Astrocyte (in vitro differentiated cells and primary cell): ENCODE measurements at regions not wholly inside any gene's neighbourhood (a gene's known extent, or its start where the extent isn't known, plus 50 kb on each side); places are given as distances from the start of the nearest gene placed in this dataset.

ENCODE experiments used
- DNase-seq: peaks from one replicate; pipeline ENCODE4 v3.0.0-alpha.2; 2010; ENCODE audit warnings: low read depth
- FAIRE-seq: peaks from 2 replicates; lab custom pipeline; 2011; peaks lifted over from hg19 to GRCh38; lab: Jason Lieb, UNC
- H2AFZ ChIP-seq: 2 replicates; pipeline ENCODE4 v1.6.0; 2012; ENCODE audit warnings: low read depth, low read length, inconsistent platforms
- H3K27ac ChIP-seq: 2 replicates; pipeline ENCODE4 v1.5.1; 2011; ENCODE audit warnings: low read depth, low read length, inconsistent platforms
- H3K27me3 ChIP-seq: 2 replicates; pipeline ENCODE4 v1.6.0; 2011; ENCODE audit warnings: low read length, inconsistent platforms; ENCODE audit not compliant: insufficient read depth
- H3K36me3 ChIP-seq: 2 replicates; pipeline ENCODE4 v1.5.1; 2011; ENCODE audit warnings: low read length, inconsistent platforms; ENCODE audit not compliant: insufficient read depth
- H3K4me1 ChIP-seq: 2 replicates; pipeline ENCODE4 v1.5.1; 2011; ENCODE audit warnings: low read length, inconsistent platforms; ENCODE audit not compliant: insufficient read depth
- H3K4me2 ChIP-seq: 2 replicates; pipeline ENCODE4 v1.6.0; 2012; ENCODE audit warnings: low read length, inconsistent platforms
- H3K4me3 ChIP-seq: 2 replicates; pipeline ENCODE4 v1.5.1; 2011; ENCODE audit warnings: low read depth, mild to moderate bottlenecking, low read length, inconsistent platforms; ENCODE audit not compliant: insufficient read depth
- H3K79me2 ChIP-seq: 2 replicates; pipeline ENCODE4 v1.6.0; 2012; ENCODE audit warnings: mild to moderate bottlenecking, low read length, inconsistent platforms; ENCODE audit not compliant: insufficient read depth
- H3K9ac ChIP-seq: 2 replicates; pipeline ENCODE4 v1.6.0; 2012; ENCODE audit warnings: mild to moderate bottlenecking, low read length, inconsistent platforms
- H3K9me3 ChIP-seq: 2 replicates; pipeline ENCODE4 v1.5.1; 2012; ENCODE audit warnings: low read depth, mild to moderate bottlenecking, low read length, inconsistent platforms; ENCODE audit not compliant: insufficient read depth
- H4K20me1 ChIP-seq: 2 replicates; pipeline ENCODE4 v1.6.0; 2012; ENCODE audit warnings: low read length, inconsistent platforms; ENCODE audit not compliant: insufficient read depth
- H3K27ac Mint-ChIP-seq: one replicate; pipeline ENCODE4 v1.8.0; 2021; ENCODE audit warnings: mild to moderate bottlenecking, mixed read lengths; ENCODE audit not compliant: unreplicated experiment
- H3K27me3 Mint-ChIP-seq: one replicate; pipeline ENCODE4 v1.8.0; 2021; ENCODE audit warnings: low read depth, mixed read lengths; ENCODE audit not compliant: unreplicated experiment
- H3K36me3 Mint-ChIP-seq: one replicate; pipeline ENCODE4 v1.8.0; 2021; ENCODE audit warnings: low read depth, mixed read lengths; ENCODE audit not compliant: unreplicated experiment
- H3K4me1 Mint-ChIP-seq: one replicate; pipeline ENCODE4 v1.8.0; 2021; ENCODE audit warnings: low read depth, mixed read lengths; ENCODE audit not compliant: unreplicated experiment
- H3K4me3 Mint-ChIP-seq: one replicate; pipeline ENCODE4 v1.8.0; 2021; ENCODE audit warnings: mild to moderate bottlenecking, moderate library complexity, mixed read lengths; ENCODE audit not compliant: unreplicated experiment
- H3K9me3 Mint-ChIP-seq: one replicate; pipeline ENCODE4 v1.8.0; 2021; ENCODE audit warnings: mild to moderate bottlenecking, mixed read lengths; ENCODE audit not compliant: unreplicated experiment
- EZH2 ChIP-seq: IDR thresholded peaks from 2 replicates; pipeline ENCODE4 v1.6.1; 2012; ENCODE audit warnings: mild to moderate bottlenecking, low read length, inconsistent platforms; ENCODE audit not compliant: insufficient read depth
- TF ChIP-seq, protein P1 (sequence below): IDR thresholded peaks from 2 replicates; pipeline ENCODE4 v1.5.1; 2011; ENCODE audit warnings: low read depth, mild to moderate bottlenecking, inconsistent platforms, low read length, moderate library complexity; ENCODE audit not compliant: insufficient read depth

DNA sequence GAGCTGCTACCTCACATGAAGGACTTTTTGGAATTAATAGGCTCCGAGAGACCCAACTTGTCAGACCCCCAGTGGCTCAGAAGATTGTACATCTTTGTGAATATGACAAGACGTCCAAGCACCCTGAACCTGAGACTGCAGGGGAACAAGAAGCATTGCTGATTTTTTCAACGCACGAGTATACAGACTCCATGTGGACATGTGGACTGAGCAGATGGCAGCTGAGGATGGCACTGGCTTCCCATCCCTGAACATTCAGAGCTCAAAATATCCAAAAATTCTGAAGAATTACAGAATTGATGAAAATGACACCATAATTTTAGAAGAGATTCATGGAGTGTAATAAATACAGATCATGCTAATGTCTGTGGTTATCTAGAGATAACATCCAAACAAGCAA is 254.1 kb downstream of the MZT1 start:
- no peak overlapping the region for H3K9ac ChIP-seq
- no peak overlapping the region for H3K4me3 ChIP-seq
- no peak overlapping the region for H3K4me2 ChIP-seq
- H2AFZ ChIP-seq, result no peak overlapping the region
- no peaks in the 10 kb centered on the region for H3K9me3 ChIP-seq
- no peaks in the 10 kb centered on the region for H3K36me3 Mint-ChIP-seq
- DNase-seq (no peak), FAIRE-seq (no peak)
- H3K4me1 Mint-ChIP-seq, result no peaks in the 10 kb centered on the region
- no peaks in the 10 kb centered on the region for H3K27me3 Mint-ChIP-seq
- peaks cover 2% of the 10 kb centered on the region for H3K9me3 Mint-ChIP-seq
- no peak overlapping the region for H3K27ac Mint-ChIP-seq
- H3K4me1 ChIP-seq, result no peaks in the 10 kb centered on the region
- no peaks in the 10 kb centered on the region for H3K79me2 ChIP-seq
- H3K27ac ChIP-seq, result no peak overlapping the region
- H4K20me1 ChIP-seq, result no peaks in the 10 kb centered on the region
- no peak for TF ChIP-seq EZH2
- TF ChIP-seq, protein P1, sequence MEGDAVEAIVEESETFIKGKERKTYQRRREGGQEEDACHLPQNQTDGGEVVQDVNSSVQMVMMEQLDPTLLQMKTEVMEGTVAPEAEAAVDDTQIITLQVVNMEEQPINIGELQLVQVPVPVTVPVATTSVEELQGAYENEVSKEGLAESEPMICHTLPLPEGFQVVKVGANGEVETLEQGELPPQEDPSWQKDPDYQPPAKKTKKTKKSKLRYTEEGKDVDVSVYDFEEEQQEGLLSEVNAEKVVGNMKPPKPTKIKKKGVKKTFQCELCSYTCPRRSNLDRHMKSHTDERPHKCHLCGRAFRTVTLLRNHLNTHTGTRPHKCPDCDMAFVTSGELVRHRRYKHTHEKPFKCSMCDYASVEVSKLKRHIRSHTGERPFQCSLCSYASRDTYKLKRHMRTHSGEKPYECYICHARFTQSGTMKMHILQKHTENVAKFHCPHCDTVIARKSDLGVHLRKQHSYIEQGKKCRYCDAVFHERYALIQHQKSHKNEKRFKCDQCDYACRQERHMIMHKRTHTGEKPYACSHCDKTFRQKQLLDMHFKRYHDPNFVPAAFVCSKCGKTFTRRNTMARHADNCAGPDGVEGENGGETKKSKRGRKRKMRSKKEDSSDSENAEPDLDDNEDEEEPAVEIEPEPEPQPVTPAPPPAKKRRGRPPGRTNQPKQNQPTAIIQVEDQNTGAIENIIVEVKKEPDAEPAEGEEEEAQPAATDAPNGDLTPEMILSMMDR, result no peak
- H3K27me3 ChIP-seq, result no peaks in the 10 kb centered on the region
- H3K36me3 ChIP-seq, result no peaks in the 10 kb centered on the region
- H3K4me3 Mint-ChIP-seq, result no peak overlapping the region

DNA sequence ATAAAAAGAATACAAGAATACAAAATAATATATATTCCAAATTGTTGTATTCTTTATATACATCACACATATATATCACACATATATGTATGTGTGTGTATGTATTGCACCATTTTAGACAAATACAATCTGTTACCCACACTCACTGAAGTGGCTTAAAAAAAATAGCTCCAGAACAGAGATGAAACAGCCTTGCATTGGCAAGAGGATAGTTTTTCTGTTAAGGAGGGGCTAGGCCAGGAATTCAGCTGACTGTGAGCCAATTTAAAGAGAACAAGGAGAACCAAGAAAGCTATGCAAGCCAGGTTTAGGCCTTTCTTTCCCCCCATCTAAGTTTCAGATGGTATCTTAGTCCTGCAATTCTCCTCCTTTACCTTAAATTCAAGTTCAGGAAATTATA is 257.5 kb downstream of the MZT1 start:
- DNase-seq, result no peak
- Mint-ChIP-seq H3K4me1 (no peaks in the 10 kb centered on the region), H3K9me3 (peaks cover 2% of the 10 kb centered on the region), H3K27ac (no peak overlapping the region), H3K36me3 (no peaks in the 10 kb centered on the region), H3K27me3 (no peaks in the 10 kb centered on the region), H3K4me3 (no peak overlapping the region)
- no peaks in the 10 kb centered on the region for H3K9me3 ChIP-seq
- H4K20me1 ChIP-seq, result no peaks in the 10 kb centered on the region
- FAIRE-seq, result no peak
- H2AFZ ChIP-seq, result no peak overlapping the region
- H3K27me3 ChIP-seq, result no peaks in the 10 kb centered on the region
- no peaks in the 10 kb centered on the region for H3K36me3 ChIP-seq
- H3K79me2 ChIP-seq, result no peaks in the 10 kb centered on the region
- H3K27ac ChIP-seq, result no peak overlapping the region
- TF ChIP-seq, protein P1, result no peak
- TF ChIP-seq EZH2, result no peak
- no peak overlapping the region for H3K9ac ChIP-seq
- no peak overlapping the region for H3K4me3 ChIP-seq
- no peak overlapping the region for H3K4me2 ChIP-seq
- H3K4me1 ChIP-seq, result no peaks in the 10 kb centered on the region

DNA sequence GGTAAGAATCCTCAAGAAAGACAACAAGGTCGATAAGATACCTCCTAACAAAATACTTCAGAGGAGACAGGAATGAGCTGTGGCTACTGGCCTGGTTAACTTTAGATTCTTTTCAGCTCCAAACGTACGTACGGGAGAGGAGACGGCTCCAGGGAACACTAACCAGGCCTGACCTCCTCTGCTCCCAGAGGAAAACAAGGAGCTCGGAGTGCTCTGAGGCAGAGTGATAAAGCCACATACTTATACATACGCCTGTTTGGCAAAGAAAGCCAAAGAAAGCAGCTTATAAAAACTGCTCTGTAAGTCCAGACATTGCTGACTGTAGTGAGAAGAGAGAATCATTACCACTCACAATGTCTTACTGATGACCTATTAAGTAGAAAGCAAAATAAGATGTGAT is 263.9 kb downstream of the MZT1 start:
- H3K9me3 Mint-ChIP-seq, result no peaks in the 10 kb centered on the region
- FAIRE-seq (no peak), DNase-seq (peak; percentile 84)
- no peaks in the 10 kb centered on the region for H3K36me3 Mint-ChIP-seq
- Histone ChIP-seq H3K36me3 (no peaks in the 10 kb centered on the region), H3K9ac (no peak overlapping the region), H3K4me1 (no peaks in the 10 kb centered on the region), H3K27ac (no peak overlapping the region), H3K4me2 (no peak overlapping the region), H3K9me3 (no peaks in the 10 kb centered on the region), H4K20me1 (no peaks in the 10 kb centered on the region), H2AFZ (no peak overlapping the region), H3K4me3 (no peak overlapping the region), H3K27me3 (no peaks in the 10 kb centered on the region), H3K79me2 (no peaks in the 10 kb centered on the region)
- TF ChIP-seq EZH2, result no peak
- TF ChIP-seq, protein P1, result no peak
- H3K4me1 Mint-ChIP-seq, result peaks cover 10% of the 10 kb centered on the region
- H3K4me3 Mint-ChIP-seq, result no peak overlapping the region
- peaks cover 6% of the 10 kb centered on the region for H3K27me3 Mint-ChIP-seq
- peak overlapping the region; percentile 21 for H3K27ac Mint-ChIP-seq
